ENCODE measurements at regions not wholly inside any gene's neighbourhood (a gene's known extent, or its start where the extent isn't known, plus 50 kb on each side); places are given as distances from the start of the nearest gene placed in this dataset.
"Not testable (repeated sequence)": the region's sequence is repeated elsewhere in the genome, so short reads cannot be mapped to it uniquely, and the experiment has no call there.

GRCh38 chr6:94721459-94721858, 855.9 kb upstream of the MANEA start:
- TF ChIP-seq POLR2A (IDR thresholded peaks at IDR 0.05), result no peak
- no peak for TF ChIP-seq POLR2AphosphoS5 (IDR thresholded peaks at IDR 0.05; ENCODE audit: insufficient read depth in 1 of 2, low read depth in 1 of 2)
- no peak for TF ChIP-seq CTCF (IDR thresholded peaks at IDR 0.05)
- Histone ChIP-seq H3K9me3 (no peaks in the 10 kb centered on the region), H3K36me3 (no peaks in the 10 kb centered on the region), H3K27me3 (no peaks in the 10 kb centered on the region), H3K4me1 (no peaks in the 10 kb centered on the region), H3K4me3 (no peak overlapping the region), H3K27ac (no peak overlapping the region)
- no peak for DNase-seq (ENCODE audit: extremely low spot score in 2 of 2)
- intact Hi-C loops (cut with DNase I), result no loop called here

GRCh38 chr6:94713446-94713845, 863.9 kb upstream of the MANEA start:
- TF ChIP-seq POLR2A (IDR thresholded peaks at IDR 0.05), result no peak
- DNase-seq (ENCODE audit: extremely low spot score in 2 of 2), result no peak
- H3K27ac ChIP-seq, result no peak overlapping the region
- H3K4me1 ChIP-seq, result no peaks in the 10 kb centered on the region
- intact Hi-C loops (cut with DNase I), result no loop called here
- no peaks in the 10 kb centered on the region for H3K9me3 ChIP-seq
- H3K27me3 ChIP-seq, result no peaks in the 10 kb centered on the region
- H3K4me3 ChIP-seq, result no peak overlapping the region
- H3K36me3 ChIP-seq, result no peaks in the 10 kb centered on the region

GRCh38 chr6:94698773-94699172, 878.6 kb upstream of the MANEA start:
- no peak for DNase-seq (ENCODE audit: extremely low spot score in 2 of 2)
- no peaks in the 10 kb centered on the region for H3K4me1 ChIP-seq
- no peaks in the 10 kb centered on the region for H3K27me3 ChIP-seq
- H3K36me3 ChIP-seq, result no peaks in the 10 kb centered on the region
- TF ChIP-seq POLR2A (IDR thresholded peaks at IDR 0.05) (no peak), CTCF (IDR thresholded peaks at IDR 0.05) (no peak), POLR2AphosphoS5 (IDR thresholded peaks at IDR 0.05; ENCODE audit: insufficient read depth in 1 of 2, low read depth in 1 of 2) (no peak)
- H3K9me3 ChIP-seq, result no peaks in the 10 kb centered on the region
- H3K27ac ChIP-seq, result no peak overlapping the region
- H3K4me3 ChIP-seq, result no peak overlapping the region
- intact Hi-C loops (cut with DNase I), result no loop called here

- not testable (repeated sequence) for H3K27me3 ChIP-seq
Measured at GRCh38 chr6:94687255-94687654, 890.1 kb upstream of the MANEA start.

GRCh38 chr6:94683409-94683808, 893.9 kb upstream of the MANEA start:
- TF ChIP-seq POLR2A (IDR thresholded peaks at IDR 0.05) (no peak), CTCF (IDR thresholded peaks at IDR 0.05) (no peak), POLR2AphosphoS5 (IDR thresholded peaks at IDR 0.05; ENCODE audit: insufficient read depth in 1 of 2, low read depth in 1 of 2) (no peak)
- Histone ChIP-seq H3K4me1 (no peaks in the 10 kb centered on the region), H3K9me3 (no peaks in the 10 kb centered on the region), H3K27ac (no peak overlapping the region), H3K36me3 (no peaks in the 10 kb centered on the region), H3K4me3 (no peak overlapping the region), H3K27me3 (no peaks in the 10 kb centered on the region)
- no peak for DNase-seq (ENCODE audit: extremely low spot score in 2 of 2)
- intact Hi-C loops (cut with DNase I), result no loop called here

More at GRCh38 chr6:94687255-94687654, 890.1 kb upstream of the MANEA start:
- DNase-seq (ENCODE audit: extremely low spot score in 2 of 2); intact Hi-C loops (cut with DNase I); H3K4me3 ChIP-seq; H3K27ac ChIP-seq; H3K4me1 ChIP-seq; H3K36me3 ChIP-seq; H3K9me3 ChIP-seq: not testable (repeated sequence)

GRCh38 chr6:94680669-94681212, 896.6 kb upstream of the MANEA start:
- no peaks in the 10 kb centered on the region for H3K27me3 ChIP-seq

More at GRCh38 chr6:94680669-94681212, 896.6 kb upstream of the MANEA start:
- no peak for TF ChIP-seq CTCF (IDR thresholded peaks at IDR 0.05)
- no peak for TF ChIP-seq POLR2A (IDR thresholded peaks at IDR 0.05)
- no peak for TF ChIP-seq POLR2AphosphoS5 (IDR thresholded peaks at IDR 0.05; ENCODE audit: insufficient read depth in 1 of 2, low read depth in 1 of 2)
- Histone ChIP-seq H3K4me3 (no peak overlapping the region), H3K9me3 (no peaks in the 10 kb centered on the region), H3K4me1 (no peaks in the 10 kb centered on the region), H3K36me3 (no peaks in the 10 kb centered on the region), H3K27ac (no peak overlapping the region)
- DNase-seq (ENCODE audit: extremely low spot score in 2 of 2), result no peak
- intact Hi-C loops (cut with DNase I), result no loop called here
